ENCODE measurements at regions not wholly inside any gene's neighbourhood (a gene's known extent, or its start where the extent isn't known, plus 50 kb on each side); places are given as distances from the start of the nearest gene placed in this dataset.

DNA sequence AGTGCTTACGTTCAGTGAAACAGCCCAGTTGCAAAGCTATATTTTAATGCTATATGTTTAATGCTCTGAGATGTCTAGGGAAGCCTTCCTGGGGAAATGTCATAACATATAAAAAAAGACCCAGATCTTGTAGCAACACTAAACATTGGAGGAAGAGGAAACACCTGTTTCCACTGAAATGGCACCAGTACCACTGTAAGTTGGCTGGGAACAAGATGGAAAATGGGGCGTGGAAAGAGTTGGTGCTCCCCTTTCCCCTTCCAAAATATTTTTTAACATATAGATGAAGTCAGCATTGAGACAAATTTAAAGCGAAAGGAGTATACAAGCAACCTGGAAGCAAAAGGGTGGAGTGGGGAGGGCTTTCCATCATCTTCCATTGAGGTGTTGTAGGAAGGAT, 289.9 kb upstream of the COL8A1 start:
- no peak for DNase-seq
- Histone ChIP-seq H3K36me3 (no peaks in the 10 kb centered on the region), H3K27me3 (ENCODE audit: low read depth) (no peaks in the 10 kb centered on the region), H3K9me3 (no peaks in the 10 kb centered on the region), H3K4me3 (no peak overlapping the region), H3K27ac (no peak overlapping the region), H3K4me1 (no peaks in the 10 kb centered on the region)
- intact Hi-C loops (cut with DNase I): no loop called here
- TF ChIP-seq, protein P1, sequence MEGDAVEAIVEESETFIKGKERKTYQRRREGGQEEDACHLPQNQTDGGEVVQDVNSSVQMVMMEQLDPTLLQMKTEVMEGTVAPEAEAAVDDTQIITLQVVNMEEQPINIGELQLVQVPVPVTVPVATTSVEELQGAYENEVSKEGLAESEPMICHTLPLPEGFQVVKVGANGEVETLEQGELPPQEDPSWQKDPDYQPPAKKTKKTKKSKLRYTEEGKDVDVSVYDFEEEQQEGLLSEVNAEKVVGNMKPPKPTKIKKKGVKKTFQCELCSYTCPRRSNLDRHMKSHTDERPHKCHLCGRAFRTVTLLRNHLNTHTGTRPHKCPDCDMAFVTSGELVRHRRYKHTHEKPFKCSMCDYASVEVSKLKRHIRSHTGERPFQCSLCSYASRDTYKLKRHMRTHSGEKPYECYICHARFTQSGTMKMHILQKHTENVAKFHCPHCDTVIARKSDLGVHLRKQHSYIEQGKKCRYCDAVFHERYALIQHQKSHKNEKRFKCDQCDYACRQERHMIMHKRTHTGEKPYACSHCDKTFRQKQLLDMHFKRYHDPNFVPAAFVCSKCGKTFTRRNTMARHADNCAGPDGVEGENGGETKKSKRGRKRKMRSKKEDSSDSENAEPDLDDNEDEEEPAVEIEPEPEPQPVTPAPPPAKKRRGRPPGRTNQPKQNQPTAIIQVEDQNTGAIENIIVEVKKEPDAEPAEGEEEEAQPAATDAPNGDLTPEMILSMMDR (IDR thresholded peaks at IDR 0.05): no peak
- ATAC-seq: no peak

DNA sequence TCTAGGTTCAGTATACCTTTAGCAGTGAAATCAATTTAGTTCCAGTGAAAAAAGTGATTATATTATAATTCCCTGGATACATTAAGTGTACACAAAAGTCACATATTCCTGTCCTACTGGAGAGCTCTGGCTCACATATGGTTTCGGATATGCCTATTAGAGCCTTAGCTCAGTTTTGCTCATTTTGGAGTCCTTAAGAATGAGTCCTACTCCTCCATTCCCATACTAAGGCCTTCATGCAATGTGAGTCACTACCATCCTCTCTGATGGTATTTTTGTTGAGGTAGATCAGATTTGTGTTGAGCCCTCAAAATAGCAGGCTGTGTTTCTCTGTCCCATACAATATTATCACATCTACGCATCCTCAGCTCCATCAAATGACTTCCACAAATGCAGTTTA, 294.2 kb upstream of the COL8A1 start:
- Histone ChIP-seq H3K4me1 (no peaks in the 10 kb centered on the region), H3K4me3 (no peak overlapping the region), H3K27ac (no peak overlapping the region), H3K9me3 (no peaks in the 10 kb centered on the region), H3K27me3 (ENCODE audit: low read depth) (no peaks in the 10 kb centered on the region), H3K36me3 (no peaks in the 10 kb centered on the region)
- DNase-seq (no peak), ATAC-seq (no peak)
- TF ChIP-seq, protein P1 (IDR thresholded peaks at IDR 0.05): no peak
- intact Hi-C loops (cut with DNase I): no loop called here

DNA sequence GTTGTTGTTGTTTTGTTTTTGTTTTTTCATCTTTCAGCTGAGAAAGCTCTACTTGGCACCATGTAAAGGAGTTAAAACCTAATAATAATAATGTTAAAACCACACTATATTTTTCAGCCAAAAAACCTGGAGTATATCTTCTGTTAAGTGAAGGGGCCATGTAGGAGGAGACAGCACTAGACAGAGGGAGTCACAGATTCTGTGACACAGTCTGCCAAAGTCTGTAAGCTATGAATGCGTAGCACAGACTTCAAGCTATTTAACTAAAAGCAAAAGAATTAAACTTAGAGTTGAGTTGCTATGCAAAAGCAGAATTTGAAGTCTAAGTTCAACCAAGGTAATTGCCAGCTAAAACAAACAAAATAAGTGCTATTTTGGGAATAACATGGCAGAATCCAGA, 296.0 kb upstream of the COL8A1 start:
- no peaks in the 10 kb centered on the region for H3K27me3 ChIP-seq (ENCODE audit: low read depth)
- H3K27ac ChIP-seq: no peak overlapping the region
- intact Hi-C loops (cut with DNase I): no loop called here
- H3K9me3 ChIP-seq: no peaks in the 10 kb centered on the region
- no peaks in the 10 kb centered on the region for H3K36me3 ChIP-seq
- TF ChIP-seq, protein P1 (IDR thresholded peaks at IDR 0.05): no peak
- H3K4me1 ChIP-seq: no peaks in the 10 kb centered on the region
- no peak for ATAC-seq
- DNase-seq: no peak
- no peak overlapping the region for H3K4me3 ChIP-seq

DNA sequence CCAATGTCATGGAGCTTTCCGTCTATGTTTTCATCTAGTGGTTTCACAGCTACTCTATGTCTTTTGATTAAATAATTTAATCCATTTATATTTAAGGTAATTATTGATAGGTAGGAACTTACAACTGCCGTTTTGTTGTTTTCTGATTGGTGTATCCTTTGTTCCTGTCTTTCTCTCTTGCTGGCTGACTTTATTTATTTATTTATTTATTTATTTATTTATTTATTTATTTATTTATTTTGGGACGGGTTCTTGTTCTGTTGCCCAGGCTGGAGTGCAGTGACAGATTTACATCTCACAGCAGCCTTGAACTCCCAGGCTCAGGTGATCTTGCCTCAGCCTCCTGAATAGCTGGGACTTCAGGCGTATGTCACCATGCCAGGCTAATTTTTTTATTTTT, 299.2 kb upstream of the COL8A1 start:
- H3K27ac ChIP-seq: no peak overlapping the region
- no peak overlapping the region for H3K4me3 ChIP-seq
- H3K27me3 ChIP-seq (ENCODE audit: low read depth): no peaks in the 10 kb centered on the region
- TF ChIP-seq, protein P1 (IDR thresholded peaks at IDR 0.05): no peak
- no peaks in the 10 kb centered on the region for H3K36me3 ChIP-seq
- no peaks in the 10 kb centered on the region for H3K9me3 ChIP-seq
- no peaks in the 10 kb centered on the region for H3K4me1 ChIP-seq
- intact Hi-C loops (cut with DNase I): no loop called here
- ATAC-seq (no peak), DNase-seq (no peak)

DNA sequence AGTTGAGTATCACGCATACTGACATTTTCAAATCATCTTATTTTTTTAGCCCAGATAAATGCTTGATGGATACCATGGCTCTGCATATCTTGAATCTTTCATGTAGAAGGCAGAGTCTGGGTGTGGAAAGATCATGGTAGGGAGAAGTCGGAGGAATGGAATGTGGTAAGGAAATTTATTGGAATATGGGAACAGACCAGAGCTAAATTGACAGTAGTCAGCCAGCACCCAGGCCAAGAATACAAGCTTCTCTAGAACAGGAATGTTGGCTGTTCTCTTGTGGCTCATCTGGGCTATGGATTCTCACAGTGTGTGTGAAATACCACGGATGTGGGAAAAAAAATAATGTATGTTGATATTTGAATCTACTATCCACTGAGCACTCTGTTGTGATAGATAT, 305.7 kb upstream of the COL8A1 start:
- DNase-seq (no peak), ATAC-seq (no peak)
- Histone ChIP-seq H3K4me3 (no peak overlapping the region), H3K27ac (no peak overlapping the region), H3K4me1 (no peaks in the 10 kb centered on the region), H3K27me3 (ENCODE audit: low read depth) (no peaks in the 10 kb centered on the region), H3K36me3 (no peaks in the 10 kb centered on the region), H3K9me3 (no peaks in the 10 kb centered on the region)
- intact Hi-C loops (cut with DNase I): no loop called here
- TF ChIP-seq, protein P1 (IDR thresholded peaks at IDR 0.05): no peak

DNA sequence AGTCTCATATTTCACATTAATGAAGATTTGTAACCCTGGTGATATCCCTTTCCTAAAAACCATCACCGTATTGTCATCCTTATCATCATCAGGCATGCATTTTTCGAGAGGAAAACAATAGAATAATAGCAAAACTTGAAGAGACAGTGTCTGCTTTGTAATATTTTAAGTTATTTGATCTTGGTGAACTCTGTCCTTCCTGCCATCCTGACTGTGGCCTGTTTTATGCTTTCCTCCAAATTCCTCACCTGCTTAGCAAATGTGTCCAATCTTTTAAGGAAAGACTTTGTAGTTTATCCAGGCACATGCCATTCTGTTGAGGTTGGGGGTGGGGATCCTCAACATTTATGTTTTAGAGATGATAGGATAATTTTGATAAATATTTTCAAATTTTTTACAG, 306.1 kb upstream of the COL8A1 start:
- Histone ChIP-seq H3K27me3 (ENCODE audit: low read depth) (no peaks in the 10 kb centered on the region), H3K9me3 (no peaks in the 10 kb centered on the region), H3K27ac (no peak overlapping the region), H3K36me3 (no peaks in the 10 kb centered on the region), H3K4me1 (no peaks in the 10 kb centered on the region), H3K4me3 (no peak overlapping the region)
- TF ChIP-seq, protein P1 (IDR thresholded peaks at IDR 0.05): no peak
- no peak for DNase-seq
- ATAC-seq: no peak
- intact Hi-C loops (cut with DNase I): no loop called here
